ENCODE measurements at regions not wholly inside any gene's neighbourhood (a gene's known extent, or its start where the extent isn't known, plus 50 kb on each side); places are given as distances from the start of the nearest gene placed in this dataset.

GRCh38 chr15:80350941-80351610 lies 53.1 kb upstream of the ARNT2 start:
- Mint-ChIP-seq H3K9me3 (peaks cover 6% of the 10 kb centered on the region), H3K27ac (no peak overlapping the region), H3K4me1 (no peaks in the 10 kb centered on the region), H3K4me3 (no peak overlapping the region), H3K36me3 (ENCODE audit: low read depth) (no peaks in the 10 kb centered on the region), H3K27me3 (ENCODE audit: low read depth) (no peaks in the 10 kb centered on the region)
- no peak for TF ChIP-seq CTCF (IDR thresholded peaks at IDR 0.05; ENCODE audit: unreplicated experiment in 3 of 3)

All from nephron (organoid).